HEK293T (cell line): ENCODE measurements at regions not wholly inside any gene's neighbourhood (a gene's known extent, or its start where the extent isn't known, plus 50 kb on each side); places are given as distances from the start of the nearest gene placed in this dataset.

Source experiments
- ARNT ChIP-seq: fragments of 450-650 bp; IDR thresholded peaks from 2 replicates; pipeline ENCODE4 v1.6.1; 2017; ENCODE audit warnings: mild to moderate bottlenecking
- PKNOX1 ChIP-seq: fragments of 450-650 bp; IDR thresholded peaks from 2 replicates; pipeline ENCODE4 v1.6.1; 2016

- TF ChIP-seq ARNT (no peak), PKNOX1 (no peak)
These were observed 242.2 kb downstream of the MAT2B start for GRCh38 chr5:163747586-163747985.
